GM18507 (cell line): ENCODE measurements at regions not wholly inside any gene's neighbourhood (a gene's known extent, or its start where the extent isn't known, plus 50 kb on each side); places are given as distances from the start of the nearest gene placed in this dataset.
A peak's percentile ranks its signal among the peaks of the same experiment; 100 is the strongest.
"Not testable (repeated sequence)": the region's sequence is repeated elsewhere in the genome, so short reads cannot be mapped to it uniquely, and the experiment has no call there.

Source experiments
- DNase-seq: peaks from one replicate; pipeline ENCODE4 v3.0.0; 2011; ENCODE audit warnings: low read depth; ENCODE audit not compliant: insufficient read length; ENCODE audit errors: extremely low spot score
- FAIRE-seq: peaks from 2 replicates; lab custom pipeline; 2011; peaks lifted over from hg19 to GRCh38; lab: Jason Lieb, UNC

DNA sequence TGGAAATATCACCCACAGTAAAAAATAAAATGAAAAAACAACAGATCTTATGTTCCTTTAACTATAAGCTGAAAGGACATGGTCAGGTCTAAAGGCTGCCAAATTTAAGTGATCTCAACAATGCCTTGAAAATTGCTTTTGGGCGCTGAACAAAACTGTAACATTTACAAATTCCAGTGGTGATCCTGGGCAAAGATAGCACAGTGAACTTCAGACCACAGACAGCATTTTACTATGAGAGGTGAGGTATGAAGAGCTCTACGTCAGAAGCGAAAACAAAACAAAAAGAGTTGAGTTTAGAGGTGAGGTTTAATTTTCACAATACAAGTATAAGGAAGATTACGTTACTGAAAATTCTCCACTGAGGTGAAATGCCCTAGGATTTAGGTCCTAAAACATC, 165.8 kb upstream of the STK32A start:
- DNase-seq (no peak), FAIRE-seq (no peak)

DNA sequence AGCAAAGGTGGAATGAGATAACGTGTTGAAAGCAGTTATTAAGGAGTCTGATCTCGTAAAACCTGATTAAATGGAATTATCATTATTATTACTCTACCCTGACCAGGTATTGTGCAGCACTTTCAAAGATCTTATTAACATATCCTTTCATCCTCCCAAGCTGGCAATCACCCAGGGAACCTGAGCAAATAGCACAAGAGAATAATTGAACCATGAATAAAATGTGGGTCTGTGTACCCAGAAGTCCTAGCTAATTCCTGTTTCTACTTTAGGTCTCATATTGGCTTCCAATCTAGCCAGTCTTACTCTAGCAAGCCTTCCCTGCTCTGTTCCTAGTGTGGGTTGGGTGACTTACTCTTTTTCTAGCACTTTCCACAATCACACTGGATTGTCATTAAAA, 162.2 kb upstream of the STK32A start:
- no peak for FAIRE-seq
- no peak for DNase-seq

DNA sequence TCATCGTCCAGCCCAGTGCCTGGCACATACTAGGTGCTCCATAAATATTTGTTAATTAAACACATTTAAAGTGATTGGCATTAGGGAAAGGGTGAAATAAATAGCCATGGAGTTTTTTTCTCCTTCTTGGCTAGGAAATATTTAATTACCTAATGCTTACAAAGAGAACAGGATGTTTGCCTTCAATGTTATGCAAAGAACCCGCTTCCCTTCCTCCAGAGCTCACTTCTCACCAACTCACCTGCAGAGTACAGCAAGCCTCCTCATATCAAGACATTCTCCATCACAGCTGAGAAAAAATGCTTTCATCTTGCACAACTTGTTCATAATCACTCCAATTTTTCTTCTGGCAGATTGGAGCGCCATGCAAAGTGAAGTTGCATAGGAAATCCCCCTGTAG, 161.7 kb upstream of the STK32A start:
- no peak for FAIRE-seq
- DNase-seq: no peak

- DNase-seq: no peak
- FAIRE-seq: no peak
These were observed 159.6 kb upstream of the STK32A start for GRCh38 chr5:147075187-147075586.

GRCh38 chr5:147080391-147080790, 154.4 kb upstream of the STK32A start:
- FAIRE-seq: no peak
- no peak for DNase-seq

DNA sequence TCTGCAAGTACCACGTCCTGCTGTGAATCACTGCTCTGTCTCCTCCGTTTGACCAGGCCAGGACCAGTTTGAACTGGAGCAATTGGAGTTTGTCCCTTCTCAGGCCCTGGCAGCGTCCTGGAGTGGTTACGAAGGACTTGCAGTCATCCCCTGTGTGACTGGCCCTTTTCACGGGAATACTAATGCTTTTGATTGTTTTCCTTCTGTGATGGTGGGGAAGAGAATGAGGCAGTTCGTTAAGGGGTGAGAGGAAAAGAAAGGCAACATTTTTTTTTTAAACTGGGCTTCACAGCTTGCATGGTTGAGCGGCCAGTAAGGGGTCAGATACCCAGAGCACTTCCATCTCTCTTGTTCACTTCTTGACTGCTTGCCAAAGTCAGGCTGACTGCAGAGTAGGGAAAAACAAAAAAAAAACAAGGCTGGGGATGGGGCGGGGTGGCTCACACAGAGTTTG, 153.5 kb upstream of the STK32A start:
- no peak for FAIRE-seq
- no peak for DNase-seq

- DNase-seq (no peak), FAIRE-seq (no peak)
These were observed 150.1 kb upstream of the STK32A start for GRCh38 chr5:147084702-147085101.

GRCh38 chr5:147085409-147085808, 149.4 kb upstream of the STK32A start:
- DNase-seq: no peak
- FAIRE-seq: no peak

DNA sequence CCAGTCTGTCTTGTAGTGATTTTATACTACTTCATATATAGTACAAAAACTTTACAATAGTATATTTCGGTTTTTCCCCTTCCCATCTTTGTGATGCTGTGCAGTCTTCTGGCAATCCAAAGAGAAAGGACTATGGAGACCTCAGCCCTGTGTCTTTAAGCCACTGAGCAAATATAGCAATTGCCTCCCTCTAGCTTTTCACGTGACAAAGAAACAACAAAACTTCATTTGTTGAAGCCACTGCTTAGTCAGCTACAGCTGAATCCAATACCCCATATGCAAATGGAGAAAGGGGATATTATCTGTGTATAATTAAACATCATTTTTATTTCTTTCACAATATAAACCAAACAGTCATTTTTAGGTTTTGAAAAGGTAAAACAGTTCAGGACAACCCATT, 142.8 kb upstream of the STK32A start:
- no peak for FAIRE-seq
- no peak for DNase-seq

GRCh38 chr5:147093138-147093537, 141.7 kb upstream of the STK32A start:
- DNase-seq: no peak
- no peak for FAIRE-seq

DNA sequence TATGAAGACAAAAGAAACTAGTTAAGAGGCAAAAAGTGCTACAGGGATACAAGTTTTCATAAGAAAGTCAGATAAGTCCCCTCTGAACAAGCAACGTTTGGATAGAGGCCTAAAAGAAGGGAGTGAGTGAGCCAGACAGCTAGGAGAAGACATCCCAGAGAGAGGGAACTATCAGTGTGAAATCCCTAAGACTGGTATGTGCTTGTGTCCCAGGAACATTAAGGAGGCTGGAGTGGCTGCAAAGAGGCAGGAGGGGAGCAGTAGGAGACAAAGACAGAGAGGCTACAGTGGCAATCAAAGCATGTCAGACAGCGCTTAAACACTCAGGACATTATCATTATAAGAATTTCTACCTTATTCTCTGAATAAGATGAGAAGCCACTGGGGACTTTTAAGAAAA, 139.1 kb upstream of the STK32A start:
- FAIRE-seq (no peak), DNase-seq (no peak)

GRCh38 chr5:147098233-147098790, 136.5 kb upstream of the STK32A start:
- DNase-seq (no peak), FAIRE-seq (peak; percentile 68)

- no peak for FAIRE-seq
- DNase-seq: no peak
These were observed 133.0 kb upstream of the STK32A start for GRCh38 chr5:147101659-147102369.

- FAIRE-seq (no peak), DNase-seq (no peak)
These were observed 121.9 kb upstream of the STK32A start for GRCh38 chr5:147112899-147113298.

- FAIRE-seq: no peak
These were observed 120.9 kb upstream of the STK32A start for GRCh38 chr5:147113967-147114366.

DNA sequence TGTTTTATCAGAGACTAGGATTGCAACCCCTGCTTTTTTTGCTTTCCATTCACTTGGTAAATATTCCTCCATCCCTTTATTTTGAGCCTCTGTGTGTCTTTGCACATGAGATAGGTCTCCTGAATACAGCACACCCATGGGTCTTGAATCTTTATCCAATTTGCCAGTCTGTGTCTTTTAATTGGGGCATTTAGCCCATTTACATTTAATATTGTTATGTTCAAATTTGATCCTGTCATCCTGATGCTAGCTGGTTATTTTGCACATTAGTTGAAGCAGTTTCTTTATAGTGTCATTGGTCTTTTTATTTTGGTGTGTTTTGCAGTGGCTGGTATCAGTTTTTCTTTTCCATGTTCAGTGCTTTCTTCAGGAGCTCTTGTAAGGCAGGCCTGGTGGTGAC, 95.1 kb upstream of the STK32A start:
- FAIRE-seq, DNase-seq: not testable (repeated sequence)

More at GRCh38 chr5:147113967-147114366, 120.9 kb upstream of the STK32A start:
- DNase-seq: no peak

DNA sequence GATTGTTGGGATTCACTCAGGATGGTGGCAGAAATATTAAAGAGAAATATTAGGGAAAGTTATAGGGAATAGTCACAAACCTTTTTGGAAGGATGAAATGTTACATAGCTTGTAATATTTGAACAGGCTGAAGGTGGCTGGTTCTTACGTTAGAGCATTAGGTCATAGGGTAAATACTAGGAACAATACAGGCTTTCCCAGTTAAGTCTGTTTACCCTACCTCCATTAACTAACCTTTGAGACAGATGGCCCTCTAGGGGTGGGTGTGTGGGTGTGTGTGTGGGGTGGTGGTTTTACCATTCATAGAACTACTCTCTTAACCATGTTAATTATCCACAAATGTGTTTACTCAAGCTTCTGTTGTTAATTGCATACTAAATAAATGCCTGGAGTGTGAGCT, 94.3 kb upstream of the STK32A start:
- no peak for FAIRE-seq
- no peak for DNase-seq

DNA sequence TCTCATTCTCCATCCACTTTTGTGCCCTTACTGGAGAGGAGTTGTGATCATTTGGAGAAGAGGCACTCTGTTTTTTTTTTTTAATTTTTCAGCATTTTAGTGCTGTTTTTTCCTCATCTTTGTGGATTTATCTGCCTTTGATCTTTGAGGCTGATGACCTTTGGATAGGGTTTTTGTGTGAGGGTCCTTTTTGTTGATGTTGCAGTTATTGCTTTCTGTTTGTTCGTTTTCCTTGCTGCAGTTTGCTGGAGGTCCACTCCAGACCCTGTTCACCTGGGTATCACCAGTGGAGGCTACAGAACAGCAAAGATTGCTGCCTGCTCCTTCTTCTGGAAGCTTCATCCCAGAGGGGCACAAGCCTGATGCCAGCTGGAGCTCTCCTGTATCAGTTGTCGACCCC, 93.2 kb upstream of the STK32A start:
- not testable (repeated sequence) for DNase-seq, FAIRE-seq

DNA sequence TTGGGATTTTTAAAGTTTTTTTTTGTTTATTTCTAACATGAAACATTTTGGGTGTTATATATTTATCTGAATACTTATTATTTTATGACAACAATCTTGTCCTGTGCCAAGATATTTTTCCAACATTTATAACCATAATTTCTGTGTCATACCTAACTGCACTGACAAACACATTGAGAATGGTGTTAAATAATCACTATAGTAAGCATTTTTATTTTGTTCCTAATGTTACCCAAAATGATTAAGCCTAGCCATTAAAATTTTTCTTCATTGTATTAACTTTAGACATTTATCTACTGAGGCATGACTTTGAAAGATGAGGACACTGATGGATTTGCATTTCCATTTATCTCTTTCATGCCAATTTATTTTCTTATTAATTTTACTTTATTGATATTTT, 91.6 kb upstream of the STK32A start:
- no peak for FAIRE-seq

GRCh38 chr5:147145328-147145727, 89.5 kb upstream of the STK32A start:
- no peak for FAIRE-seq

More for the DNA sequence above, 91.6 kb upstream of the STK32A start:
- DNase-seq: no peak

DNA sequence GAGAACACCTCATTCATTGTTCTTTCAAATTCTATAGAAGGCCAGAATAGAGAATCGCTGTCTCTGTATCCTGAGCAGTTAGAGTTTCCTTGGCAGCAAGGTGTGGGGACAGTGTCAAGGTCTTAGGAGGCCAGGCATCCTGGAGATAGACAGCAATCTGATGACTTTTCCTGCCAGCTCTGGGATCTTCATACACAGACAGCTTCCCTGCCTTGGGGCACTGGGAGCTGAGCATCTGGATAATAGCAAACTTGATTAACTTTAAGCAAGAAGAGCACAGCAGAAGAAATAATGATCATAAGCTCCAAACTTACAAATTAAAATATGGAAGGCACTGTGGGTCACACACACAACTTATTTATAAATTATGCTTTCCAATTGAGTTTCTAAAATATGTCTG, 86.1 kb upstream of the STK32A start:
- DNase-seq: no peak
- no peak for FAIRE-seq

More at GRCh38 chr5:147145328-147145727, 89.5 kb upstream of the STK32A start:
- DNase-seq: no peak
